ENCODE measurements at regions not wholly inside any gene's neighbourhood (a gene's known extent, or its start where the extent isn't known, plus 50 kb on each side); places are given as distances from the start of the nearest gene placed in this dataset.
"Not testable (repeated sequence)": the region's sequence is repeated elsewhere in the genome, so short reads cannot be mapped to it uniquely, and the experiment has no call there.

- TF ChIP-seq CTCF (IDR thresholded peaks at IDR 0.05; ENCODE audit: low read depth, low read length); POLR2A (IDR thresholded peaks at IDR 0.05; ENCODE audit: extremely low read depth, insufficient read length); MAX (IDR thresholded peaks at IDR 0.05; ENCODE audit: low read depth, low read length); MYC (IDR thresholded peaks at IDR 0.05; ENCODE audit: low read depth, low read length): not testable (repeated sequence)
These were observed 163.4 kb downstream of the SLC24A2 start for GRCh38 chr9:19625426-19625825.
